GM19238 (cell line): ENCODE measurements at regions not wholly inside any gene's neighbourhood (a gene's known extent, or its start where the extent isn't known, plus 50 kb on each side); places are given as distances from the start of the nearest gene placed in this dataset.
"Not testable (repeated sequence)": the region's sequence is repeated elsewhere in the genome, so short reads cannot be mapped to it uniquely, and the experiment has no call there.

Experiments used
- DNase-seq: peaks from one replicate; pipeline ENCODE4 v3.0.0; 2011; ENCODE audit warnings: low spot score; ENCODE audit not compliant: insufficient read length

GRCh38 chr9:115525111-115526058 lies 407.4 kb upstream of the TNC start:
- DNase-seq: no peak

GRCh38 chr9:115531410-115532125 lies 413.6 kb upstream of the TNC start:
- no peak for DNase-seq

- DNase-seq: no peak
Observed at GRCh38 chr9:115533511-115533910, 415.6 kb upstream of the TNC start.

GRCh38 chr9:115540091-115540490 lies 422.1 kb upstream of the TNC start:
- DNase-seq: no peak

GRCh38 chr9:115543511-115543910 lies 425.6 kb upstream of the TNC start:
- DNase-seq: no peak

GRCh38 chr9:115548609-115549260 lies 430.8 kb upstream of the TNC start:
- no peak for DNase-seq

GRCh38 chr9:115551396-115551795 lies 433.4 kb upstream of the TNC start:
- DNase-seq: no peak

- no peak for DNase-seq
Observed at GRCh38 chr9:115553060-115553773, 435.3 kb upstream of the TNC start.

GRCh38 chr9:115556432-115556831 lies 438.5 kb upstream of the TNC start:
- no peak for DNase-seq

- DNase-seq: no peak
Observed at GRCh38 chr9:115575147-115575546, 457.2 kb upstream of the TNC start.

GRCh38 chr9:115585458-115585857 lies 467.5 kb upstream of the TNC start:
- not testable (repeated sequence) for DNase-seq

- no peak for DNase-seq
Observed at GRCh38 chr9:115587310-115587709, 469.4 kb upstream of the TNC start.

GRCh38 chr9:115590011-115590410 lies 472.1 kb upstream of the TNC start:
- no peak for DNase-seq

GRCh38 chr9:115591584-115591984 lies 473.6 kb upstream of the TNC start:
- peak; percentile 9 for DNase-seq

- DNase-seq: peak; percentile 7
Observed at GRCh38 chr9:115593587-115594091, 475.7 kb upstream of the TNC start.

GRCh38 chr9:115594557-115594956 lies 476.6 kb upstream of the TNC start:
- DNase-seq: no peak

GRCh38 chr9:115596021-115596745 lies 478.2 kb upstream of the TNC start:
- DNase-seq: no peak

GRCh38 chr9:115596746-115597080 lies 478.8 kb upstream of the TNC start:
- no peak for DNase-seq

- no peak for DNase-seq
Observed at GRCh38 chr9:115597330-115597895, 479.5 kb upstream of the TNC start.

GRCh38 chr9:115598751-115599150 lies 480.8 kb upstream of the TNC start:
- no peak for DNase-seq
